Sigmoid colon (tissue), 6 donors: ENCODE measurements at regions not wholly inside any gene's neighbourhood (a gene's known extent, or its start where the extent isn't known, plus 50 kb on each side); places are given as distances from the start of the nearest gene placed in this dataset.

Experiments
- DNase-seq: peaks from one replicate; pipeline ENCODE4 v3.0.0-alpha.2; 2019
- H3K27ac ChIP-seq, 4 donors: fragments of 200-600 bp; sonication (generic); one replicate each; pipeline ENCODE4 v1.5.1; 2016 to 2019; ENCODE audit warnings: mild to moderate bottlenecking in 1 of 4
- H3K27me3 ChIP-seq, 3 donors: fragments of 200-600 bp; sonication (generic); one replicate each; pipeline ENCODE4 v1.5.1; 2019; ENCODE audit warnings: mild to moderate bottlenecking in 1 of 3
- H3K36me3 ChIP-seq, 4 donors: fragments of 200-600 bp; sonication (generic); one replicate each; pipeline ENCODE4 v1.5.1; 2016 to 2019
- H3K4me1 ChIP-seq, 4 donors: fragments of 200-600 bp; sonication (generic); one replicate each; pipeline ENCODE4 v1.5.1; 2017 to 2019
- H3K4me3 ChIP-seq, 4 donors: fragments of 200-600 bp; sonication (generic); one replicate each; pipeline ENCODE4 v1.5.1; 2017 to 2019; ENCODE audit warnings: mild to moderate bottlenecking in 2 of 4, moderate library complexity in 1 of 4
- H3K9me3 ChIP-seq, 4 donors: fragments of 200-600 bp in 3 of 4; sonication (generic) in 3 of 4; one replicate each; pipeline versions ENCODE4 v1.5.1 to v1.6.1; 2013 to 2019
- CTCF ChIP-seq, 4 experiments: fragments of 450-650 bp in 3 of 4; fragments of 200-600 bp in 1 of 4; IDR thresholded peaks; one replicate each; pipeline ENCODE4 v1.5.1; 2016 to 2019; ENCODE audit warnings: antibody characterized with exemption in 4 of 4, mild to moderate bottlenecking in 3 of 4, moderate library complexity in 2 of 4
- EP300 ChIP-seq, 4 donors: sonication (generic); formaldehyde crosslinking; IDR thresholded peaks; one replicate each; pipeline ENCODE4 v1.6.1; 2017; ENCODE audit warnings: antibody characterized with exemption in 4 of 4
- POLR2A ChIP-seq, 2 donors: fragments of 450-650 bp; IDR thresholded peaks; one replicate each; pipeline ENCODE4 v1.6.1; 2016; ENCODE audit warnings: antibody characterized with exemption in 2 of 2, mild to moderate bottlenecking in 2 of 2, moderate library complexity in 2 of 2
- POLR2AphosphoS5 ChIP-seq, 4 donors: sonication (generic); formaldehyde crosslinking; IDR thresholded peaks; one replicate each; pipeline ENCODE4 v1.6.1; 2017; ENCODE audit warnings: antibody characterized with exemption in 4 of 4
- WGBS, 2 donors: extraction: QIAGEN DNeasy Blood & Tissue Kit; methylation state at CpG; one replicate each; pipeline ENCODE4 v1.1.7; 2013; 5-methylcytosine and 5-hydroxymethylcytosine counted together
- intact Hi-C: fragments of 100-400 bp; cut with DNase I; formaldehyde crosslinking; loops from one replicate; pipeline ENCODE4 v1.15.1; 2023
- donor health status: healthy with polysubstance abuse.
- donor health status: healthy.

- Histone ChIP-seq H3K4me3 (no peak overlapping the region), H3K27ac (no peak overlapping the region), H3K36me3 (no peaks in the 10 kb centered on the region), H3K27me3 (no peaks in the 10 kb centered on the region), H3K9me3 (no peaks in the 10 kb centered on the region), H3K4me1 (no peaks in the 10 kb centered on the region)
- DNase-seq: no peak
- intact Hi-C loops: no loop called here
- no peak for TF ChIP-seq CTCF (IDR thresholded peaks at IDR 0.05)
- no peak for TF ChIP-seq POLR2AphosphoS5 (IDR thresholded peaks at IDR 0.05)
- TF ChIP-seq POLR2A (IDR thresholded peaks at IDR 0.05): no peak
- no peak for TF ChIP-seq EP300 (IDR thresholded peaks at IDR 0.05)
Observed at GRCh38 chr21:38145104-38145503, 111.7 kb upstream of the KCNJ15 start.

GRCh38 chr21:38147391-38147790 is 109.4 kb upstream of the KCNJ15 start:
- Histone ChIP-seq H3K4me3 (no peak overlapping the region), H3K27me3 (no peaks in the 10 kb centered on the region), H3K27ac (no peak overlapping the region), H3K9me3 (no peaks in the 10 kb centered on the region), H3K36me3 (no peaks in the 10 kb centered on the region), H3K4me1 (no peaks in the 10 kb centered on the region)
- intact Hi-C loops: no loop called here
- DNase-seq: no peak
- TF ChIP-seq CTCF (IDR thresholded peaks at IDR 0.05): no peak
- no peak for TF ChIP-seq POLR2AphosphoS5 (IDR thresholded peaks at IDR 0.05)
- TF ChIP-seq POLR2A (IDR thresholded peaks at IDR 0.05): no peak
- no peak for TF ChIP-seq EP300 (IDR thresholded peaks at IDR 0.05)
- WGBS, 2 donors: 58 to 76% methylated on average over 4 of the region's 4 CpGs

- WGBS, 2 donors: 14 to 17% methylated on average over 1 of the region's 1 CpG
- Histone ChIP-seq H3K9me3 (no peaks in the 10 kb centered on the region), H3K4me3 (no peak overlapping the region), H3K27me3 (no peaks in the 10 kb centered on the region), H3K36me3 (no peaks in the 10 kb centered on the region), H3K4me1 (no peaks in the 10 kb centered on the region), H3K27ac (no peak overlapping the region)
- intact Hi-C loops: no loop called here
- DNase-seq: no peak
- TF ChIP-seq POLR2AphosphoS5 (IDR thresholded peaks at IDR 0.05) (no peak), CTCF (IDR thresholded peaks at IDR 0.05) (no peak), POLR2A (IDR thresholded peaks at IDR 0.05) (no peak), EP300 (IDR thresholded peaks at IDR 0.05) (no peak)
Observed at GRCh38 chr21:38148046-38148445, 108.7 kb upstream of the KCNJ15 start.

- peaks cover 0 to 5% (median 0%) of the 10 kb centered on the region in 3 donors for H3K27me3 ChIP-seq
- 58 to 83% methylated on average over 1 of the region's 1 CpG for WGBS, 2 donors
- no peak overlapping the region for H3K4me3 ChIP-seq
- no peaks in the 10 kb centered on the region for H3K4me1 ChIP-seq
- H3K9me3 ChIP-seq: no peaks in the 10 kb centered on the region
- no peak overlapping the region for H3K27ac ChIP-seq
- DNase-seq: no peak
- TF ChIP-seq POLR2AphosphoS5 (IDR thresholded peaks at IDR 0.05): no peak
- TF ChIP-seq CTCF (IDR thresholded peaks at IDR 0.05): no peak
- no peak for TF ChIP-seq POLR2A (IDR thresholded peaks at IDR 0.05)
- no peak for TF ChIP-seq EP300 (IDR thresholded peaks at IDR 0.05)
- intact Hi-C loops: no loop called here
- no peaks in the 10 kb centered on the region for H3K36me3 ChIP-seq
Observed at GRCh38 chr21:38151021-38151645, 105.7 kb upstream of the KCNJ15 start.

- H3K27ac ChIP-seq: no peak overlapping the region
- H3K36me3 ChIP-seq: no peaks in the 10 kb centered on the region
- no peak overlapping the region for H3K4me3 ChIP-seq
- no peaks in the 10 kb centered on the region for H3K9me3 ChIP-seq
- no peak for TF ChIP-seq POLR2AphosphoS5 (IDR thresholded peaks at IDR 0.05)
- no peak for TF ChIP-seq EP300 (IDR thresholded peaks at IDR 0.05)
- TF ChIP-seq POLR2A (IDR thresholded peaks at IDR 0.05): no peak
- no peak for TF ChIP-seq CTCF (IDR thresholded peaks at IDR 0.05)
- no peak for DNase-seq
- peaks cover 0 to 5% (median 0%) of the 10 kb centered on the region in 3 donors for H3K27me3 ChIP-seq
- no peaks in the 10 kb centered on the region for H3K4me1 ChIP-seq
- WGBS, 2 donors: 78 to 87% methylated on average over 2 of the region's 2 CpGs
- intact Hi-C loops: loop anchor here (5.0 kb wide), 1 partner anchor 201 kb away; no protein-coding TSS in a partner anchor
Observed at GRCh38 chr21:38156200-38156599, 100.6 kb upstream of the KCNJ15 start.
